ENCODE measurements at regions not wholly inside any gene's neighbourhood (a gene's known extent, or its start where the extent isn't known, plus 50 kb on each side); places are given as distances from the start of the nearest gene placed in this dataset.

- H3K36me3 ChIP-seq (ENCODE audit: control insufficient read depth in 4 of 4, insufficient read depth in 3 of 4, low read depth in 1 of 4, low read length in 3 of 4) = no peaks in the 10 kb centered on the region
- no peak for TF ChIP-seq CTCF (IDR thresholded peaks at IDR 0.05; ENCODE audit: low read depth, low read length, missing input control)
- H3K9me3 ChIP-seq (ENCODE audit: control insufficient read depth in 4 of 4, low read length in 3 of 4) = no peaks in the 10 kb centered on the region
- no peak overlapping the region for H3K9ac ChIP-seq (ENCODE audit: low read depth in 1 of 2, low read length in 2 of 2)
- no peaks in the 10 kb centered on the region for H3K4me1 ChIP-seq (ENCODE audit: control insufficient read depth in 4 of 4, insufficient read depth in 4 of 4, low read length in 3 of 4)
- no peak for DNase-seq (ENCODE audit: low spot score)
- peaks cover 0 to 2% (median 0%) of the 10 kb centered on the region in 4 donors for H3K27me3 ChIP-seq (ENCODE audit: control insufficient read depth in 4 of 4, insufficient read depth in 4 of 4, low read length in 3 of 4)
- no peak overlapping the region for H3K27ac ChIP-seq (ENCODE audit: low read depth in 1 of 2, low read length in 2 of 2)
- 45% methylated on average over 1 of the region's 1 CpG for WGBS
- H3K4me3 ChIP-seq (ENCODE audit: low read depth in 1 of 3, low read length in 3 of 3) = no peak overlapping the region
These were observed 239.5 kb upstream of the DCN start for GRCh38 chr12:91422127-91422526.

- Histone ChIP-seq H3K27ac (ENCODE audit: low read depth in 1 of 2, low read length in 2 of 2) (no peak overlapping the region), H3K36me3 (ENCODE audit: control insufficient read depth in 4 of 4, insufficient read depth in 3 of 4, low read depth in 1 of 4, low read length in 3 of 4) (no peaks in the 10 kb centered on the region), H3K4me3 (ENCODE audit: low read depth in 1 of 3, low read length in 3 of 3) (no peak overlapping the region), H3K9me3 (ENCODE audit: control insufficient read depth in 4 of 4, low read length in 3 of 4) (no peaks in the 10 kb centered on the region), H3K4me1 (ENCODE audit: control insufficient read depth in 4 of 4, insufficient read depth in 4 of 4, low read length in 3 of 4) (no peaks in the 10 kb centered on the region), H3K27me3 (ENCODE audit: control insufficient read depth in 4 of 4, insufficient read depth in 4 of 4, low read length in 3 of 4) (peaks cover 0 to 2% (median 1%) of the 10 kb centered on the region in 4 donors), H3K9ac (ENCODE audit: low read depth in 1 of 2, low read length in 2 of 2) (no peak overlapping the region)
- no peak for DNase-seq (ENCODE audit: low spot score)
- TF ChIP-seq REST (IDR thresholded peaks at IDR 0.05) (no peak), JUND (IDR thresholded peaks at IDR 0.05) (no peak), YY1 (IDR thresholded peaks at IDR 0.05) (no peak), EGR1 (IDR thresholded peaks at IDR 0.05; ENCODE audit: low read depth in 2 of 2) (no peak), ZBTB33 (IDR thresholded peaks at IDR 0.05) (no peak), ATF3 (IDR thresholded peaks at IDR 0.05) (no peak), HNF4A (conservative IDR thresholded peaks at IDR 0.05) (no peak), MAX (IDR thresholded peaks at IDR 0.05) (no peak), RAD21 (IDR thresholded peaks at IDR 0.05) (no peak), RXRA (IDR thresholded peaks at IDR 0.05) (no peak), CTCF (IDR thresholded peaks at IDR 0.05; ENCODE audit: low read depth, low read length, missing input control) (no peak), HNF4G (IDR thresholded peaks at IDR 0.05) (no peak), GABPA (IDR thresholded peaks at IDR 0.05 in 1 of 2, conservative IDR thresholded peaks at IDR 0.05 in 1 of 2) (no peak), TAF1 (conservative IDR thresholded peaks at IDR 0.05) (no peak), FOXA1 (IDR thresholded peaks at IDR 0.05) (no peak), FOXA2 (IDR thresholded peaks at IDR 0.05) (no peak), NR2F2 (IDR thresholded peaks at IDR 0.05) (no peak)
These were observed 237.2 kb upstream of the DCN start for GRCh38 chr12:91419809-91420208.

Data from liver (tissue), 8 donors.